Adrenal gland (tissue), 5 donors: ENCODE measurements at regions not wholly inside any gene's neighbourhood (a gene's known extent, or its start where the extent isn't known, plus 50 kb on each side); places are given as distances from the start of the nearest gene placed in this dataset.

Experiments
- POLR2A ChIP-seq, 2 donors: fragments of 450-650 bp; IDR thresholded peaks; one replicate each; pipeline ENCODE4 v1.6.1; 2017; ENCODE audit warnings: antibody characterized with exemption in 2 of 2, mild to moderate bottlenecking in 2 of 2, moderate library complexity in 1 of 2
- TF ChIP-seq, protein P1 (sequence below), 6 experiments: fragments of 450-650 bp in 4 of 6; fragments of 200-600 bp in 2 of 6; sonication (generic) in 1 of 6; IDR thresholded peaks; 1 replicate in 5 of 6; 2 replicates in 1 of 6; pipeline versions ENCODE4 v1.5.1 to v1.8.0; 2016 to 2021; ENCODE audit warnings: antibody characterized with exemption in 6 of 6, mild to moderate bottlenecking in 2 of 6, moderate library complexity in 1 of 6
- donor health status: DM: no; HTN: no; CAD: no.

DNA sequence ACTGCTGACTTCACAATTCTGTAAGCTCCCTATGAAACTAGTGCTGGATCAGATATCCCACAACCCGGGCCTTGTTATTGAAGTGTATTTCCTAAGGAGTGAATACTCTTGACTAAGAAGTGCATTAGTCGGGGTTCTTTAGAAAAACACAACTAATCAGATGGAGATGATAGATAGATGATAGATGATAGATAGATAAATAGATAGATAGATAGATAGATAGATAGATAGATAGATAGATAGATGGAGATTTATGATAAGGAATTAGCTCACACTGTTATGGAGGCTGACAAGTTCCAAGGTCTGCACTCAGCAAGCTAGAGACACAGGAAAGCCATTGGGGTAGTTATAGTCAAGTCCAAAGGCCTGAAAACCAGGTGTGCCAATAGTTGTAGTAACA is 214.6 kb upstream of the COX7C start:
- TF ChIP-seq, protein P1, sequence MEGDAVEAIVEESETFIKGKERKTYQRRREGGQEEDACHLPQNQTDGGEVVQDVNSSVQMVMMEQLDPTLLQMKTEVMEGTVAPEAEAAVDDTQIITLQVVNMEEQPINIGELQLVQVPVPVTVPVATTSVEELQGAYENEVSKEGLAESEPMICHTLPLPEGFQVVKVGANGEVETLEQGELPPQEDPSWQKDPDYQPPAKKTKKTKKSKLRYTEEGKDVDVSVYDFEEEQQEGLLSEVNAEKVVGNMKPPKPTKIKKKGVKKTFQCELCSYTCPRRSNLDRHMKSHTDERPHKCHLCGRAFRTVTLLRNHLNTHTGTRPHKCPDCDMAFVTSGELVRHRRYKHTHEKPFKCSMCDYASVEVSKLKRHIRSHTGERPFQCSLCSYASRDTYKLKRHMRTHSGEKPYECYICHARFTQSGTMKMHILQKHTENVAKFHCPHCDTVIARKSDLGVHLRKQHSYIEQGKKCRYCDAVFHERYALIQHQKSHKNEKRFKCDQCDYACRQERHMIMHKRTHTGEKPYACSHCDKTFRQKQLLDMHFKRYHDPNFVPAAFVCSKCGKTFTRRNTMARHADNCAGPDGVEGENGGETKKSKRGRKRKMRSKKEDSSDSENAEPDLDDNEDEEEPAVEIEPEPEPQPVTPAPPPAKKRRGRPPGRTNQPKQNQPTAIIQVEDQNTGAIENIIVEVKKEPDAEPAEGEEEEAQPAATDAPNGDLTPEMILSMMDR (IDR thresholded peaks at IDR 0.05), result no peak
- TF ChIP-seq POLR2A (IDR thresholded peaks at IDR 0.05), result no peak
